Breast epithelium (tissue), 3 donors: ENCODE measurements at regions not wholly inside any gene's neighbourhood (a gene's known extent, or its start where the extent isn't known, plus 50 kb on each side); places are given as distances from the start of the nearest gene placed in this dataset.

Experiments used
- POLR2A ChIP-seq: fragments of 450-650 bp; IDR thresholded peaks from one replicate; pipeline ENCODE4 v1.6.1; 2016; ENCODE audit warnings: antibody characterized with exemption, mild to moderate bottlenecking, moderate library complexity
- POLR2AphosphoS5 ChIP-seq, 3 donors: sonication (generic); formaldehyde crosslinking; IDR thresholded peaks; one replicate each; pipeline ENCODE4 v1.6.1; 2017; ENCODE audit warnings: antibody characterized with exemption in 3 of 3

- TF ChIP-seq POLR2A, result no peak
- TF ChIP-seq POLR2AphosphoS5 (IDR thresholded peaks at IDR 0.05), result no peak
Measured at GRCh38 chr9:28034242-28034641, 461.0 kb upstream of the C9orf72 start.
